Esophagus (tissue), 2 donors: ENCODE measurements at regions not wholly inside any gene's neighbourhood (a gene's known extent, or its start where the extent isn't known, plus 50 kb on each side); places are given as distances from the start of the nearest gene placed in this dataset.

Source experiments
- H3K27ac ChIP-seq, 2 donors: one replicate each; pipeline ENCODE4 v1.5.1; 2013; ENCODE audit warnings: low read depth in 2 of 2, mild to moderate bottlenecking in 2 of 2, inconsistent platforms in 1 of 2, low read length in 1 of 2, moderate library complexity in 1 of 2
- H3K27me3 ChIP-seq, 2 donors: one replicate each; pipeline ENCODE4 v1.6.1; 2013; ENCODE audit warnings: low read length in 2 of 2, control low read depth in 1 of 2, mild to moderate bottlenecking in 1 of 2; ENCODE audit not compliant: insufficient read depth in 2 of 2, control insufficient read depth in 1 of 2
- H3K36me3 ChIP-seq, 2 donors: one replicate each; pipeline ENCODE4 v1.6.1; 2013; ENCODE audit warnings: low read length in 1 of 2; ENCODE audit not compliant: control insufficient read depth in 2 of 2, insufficient read depth in 2 of 2
- H3K4me1 ChIP-seq, 2 donors: one replicate each; pipeline ENCODE4 v1.6.1; 2013; ENCODE audit warnings: low read length in 1 of 2; ENCODE audit not compliant: control insufficient read depth in 2 of 2, insufficient read depth in 2 of 2
- H3K4me3 ChIP-seq, 2 donors: one replicate each; pipeline ENCODE4 v1.5.1; 2013; ENCODE audit warnings: low read length in 2 of 2, mild to moderate bottlenecking in 2 of 2, low read depth in 1 of 2, moderate library complexity in 1 of 2
- H3K9me3 ChIP-seq, 2 donors: one replicate each; pipeline ENCODE4 v1.6.1; 2013; ENCODE audit warnings: mild to moderate bottlenecking in 2 of 2, low read depth in 1 of 2, low read length in 1 of 2, moderate library complexity in 1 of 2; ENCODE audit not compliant: control insufficient read depth in 2 of 2, insufficient read depth in 1 of 2
- WGBS, 2 donors: extraction: QIAGEN DNeasy Blood & Tissue Kit; methylation state at CpG; one replicate each; pipeline ENCODE4 v1.1.7; 2013; 5-methylcytosine and 5-hydroxymethylcytosine counted together
- donor health status: healthy with polysubstance abuse.
- donor health status: Bipolar disorder and iron deficiency.

- H3K27ac ChIP-seq = no peak overlapping the region
- H3K36me3 ChIP-seq = no peaks in the 10 kb centered on the region
- no peak overlapping the region for H3K4me3 ChIP-seq
- H3K27me3 ChIP-seq = no peaks in the 10 kb centered on the region
- H3K4me1 ChIP-seq = no peaks in the 10 kb centered on the region
- 75 to 78% methylated on average over 3 of the region's 3 CpGs for WGBS, 2 donors
- peaks cover 0 to 3% of the 10 kb centered on the region in 2 donors for H3K9me3 ChIP-seq
Observed at GRCh38 chr1:220997791-220998190, 118.5 kb downstream of the HLX start.

- H3K27me3 ChIP-seq = no peaks in the 10 kb centered on the region
- no peaks in the 10 kb centered on the region for H3K36me3 ChIP-seq
- 55 to 56% methylated on average over 6 of the region's 6 CpGs for WGBS, 2 donors
- H3K9me3 ChIP-seq = peaks cover 0 to 3% of the 10 kb centered on the region in 2 donors
- no peak overlapping the region for H3K27ac ChIP-seq
- no peak overlapping the region for H3K4me3 ChIP-seq
- no peaks in the 10 kb centered on the region for H3K4me1 ChIP-seq
Observed at GRCh38 chr1:220999872-221000863, 120.9 kb downstream of the HLX start.

GRCh38 chr1:221001167-221001566, 121.9 kb downstream of the HLX start:
- H3K4me3 ChIP-seq = no peak overlapping the region
- 86 to 92% methylated on average over 4 of the region's 4 CpGs for WGBS, 2 donors
- no peaks in the 10 kb centered on the region for H3K36me3 ChIP-seq
- H3K4me1 ChIP-seq = no peaks in the 10 kb centered on the region
- H3K27ac ChIP-seq = no peak overlapping the region
- H3K9me3 ChIP-seq = peaks cover 0 to 3% of the 10 kb centered on the region in 2 donors
- no peaks in the 10 kb centered on the region for H3K27me3 ChIP-seq

- Histone ChIP-seq H3K36me3 (no peaks in the 10 kb centered on the region), H3K4me3 (no peak overlapping the region), H3K27me3 (no peaks in the 10 kb centered on the region), H3K9me3 (peaks cover 0 to 3% of the 10 kb centered on the region in 2 donors), H3K4me1 (no peaks in the 10 kb centered on the region), H3K27ac (no peak overlapping the region)
- WGBS, 2 donors = 89 to 94% methylated on average over 3 of the region's 3 CpGs
Observed at GRCh38 chr1:221002601-221003000, 123.4 kb downstream of the HLX start.

- no peak overlapping the region for H3K4me3 ChIP-seq
- 65 to 76% methylated on average over 1 of the region's 1 CpG for WGBS, 2 donors
- no peaks in the 10 kb centered on the region for H3K4me1 ChIP-seq
- H3K27ac ChIP-seq = no peak overlapping the region
- H3K36me3 ChIP-seq = no peaks in the 10 kb centered on the region
- no peaks in the 10 kb centered on the region for H3K9me3 ChIP-seq
- no peaks in the 10 kb centered on the region for H3K27me3 ChIP-seq
Observed at GRCh38 chr1:221011145-221011544, 131.9 kb downstream of the HLX start.

- Histone ChIP-seq H3K27ac (no peak overlapping the region), H3K4me3 (no peak overlapping the region), H3K9me3 (no peaks in the 10 kb centered on the region), H3K36me3 (no peaks in the 10 kb centered on the region), H3K27me3 (no peaks in the 10 kb centered on the region), H3K4me1 (no peaks in the 10 kb centered on the region)
- 81 to 86% methylated on average over 5 of the region's 5 CpGs for WGBS, 2 donors
Observed at GRCh38 chr1:221012120-221012519, 132.9 kb downstream of the HLX start.

- Histone ChIP-seq H3K27ac (no peak overlapping the region), H3K9me3 (no peaks in the 10 kb centered on the region), H3K4me3 (no peak overlapping the region), H3K27me3 (no peaks in the 10 kb centered on the region), H3K36me3 (no peaks in the 10 kb centered on the region), H3K4me1 (no peaks in the 10 kb centered on the region)
- WGBS, 2 donors = 75 to 88% methylated on average over 3 of the region's 3 CpGs
Observed at GRCh38 chr1:221013691-221014660, 134.7 kb downstream of the HLX start.

- Histone ChIP-seq H3K9me3 (no peaks in the 10 kb centered on the region), H3K27ac (no peak overlapping the region), H3K36me3 (no peaks in the 10 kb centered on the region), H3K27me3 (no peaks in the 10 kb centered on the region), H3K4me1 (no peaks in the 10 kb centered on the region), H3K4me3 (no peak overlapping the region)
- WGBS, 2 donors = 84 to 87% methylated on average over 5 of the region's 5 CpGs
Observed at GRCh38 chr1:221015159-221015790, 136.0 kb downstream of the HLX start.

DNA sequence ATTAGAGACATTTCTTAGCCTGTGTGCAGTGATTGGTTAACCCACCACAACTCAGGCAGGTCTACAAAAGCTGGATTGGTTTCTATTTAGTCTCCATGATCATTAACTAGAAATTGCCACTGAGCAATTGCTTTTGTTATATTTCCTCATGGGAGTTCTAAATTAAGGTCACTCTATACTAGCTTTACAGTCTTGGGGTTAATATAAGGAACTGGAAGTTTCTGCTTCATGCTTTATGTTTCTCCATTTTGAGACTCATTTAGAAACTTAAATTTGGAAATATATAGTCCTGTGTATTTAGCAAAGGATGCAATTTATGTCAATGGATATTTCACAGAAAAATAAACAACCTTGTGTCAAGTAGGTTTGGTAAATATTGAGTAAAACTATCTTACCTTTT, 137.5 kb downstream of the HLX start:
- Histone ChIP-seq H3K27me3 (no peaks in the 10 kb centered on the region), H3K9me3 (no peaks in the 10 kb centered on the region), H3K4me1 (no peaks in the 10 kb centered on the region), H3K4me3 (no peak overlapping the region), H3K27ac (no peak overlapping the region), H3K36me3 (no peaks in the 10 kb centered on the region)
